Spleen (tissue), 7 donors: ENCODE measurements at regions not wholly inside any gene's neighbourhood (a gene's known extent, or its start where the extent isn't known, plus 50 kb on each side); places are given as distances from the start of the nearest gene placed in this dataset.

Experiments used
- CTCF ChIP-seq, 11 experiments: fragments of 200-600 bp in 7 of 11; fragments of 450-650 bp in 4 of 11; sonication (generic) in 4 of 11; IDR thresholded peaks in 8 of 11; conservative IDR thresholded peaks in 3 of 11; 1 replicate in 7 of 11; 2 replicates in 4 of 11; pipeline versions ENCODE4 v1.4.0 to v1.8.0; 2016 to 2021; ENCODE audit warnings: antibody characterized with exemption in 11 of 11, inconsistent platforms in 4 of 11, mild to moderate bottlenecking in 1 of 11
- POLR2A ChIP-seq, 3 donors: fragments of 450-650 bp; IDR thresholded peaks; one replicate each; pipeline ENCODE4 v1.5.1; 2017; ENCODE audit warnings: antibody characterized with exemption in 3 of 3, mild to moderate bottlenecking in 1 of 3
- POLR2AphosphoS5 ChIP-seq, 3 donors: sonication (generic); formaldehyde crosslinking; IDR thresholded peaks; one replicate each; pipeline ENCODE4 v1.5.1; 2017; ENCODE audit warnings: antibody characterized with exemption in 3 of 3
- donor health status: DM: no; HTN: no; CAD: no; lungs with moderate emphysema.
- donor health status: DM: no; HTN: no; CAD: no.
- donor health status: DM: no; HTN: no; CAD: no.

GRCh38 chr4:97414161-97414560, 729.1 kb downstream of the STPG2 start:
- TF ChIP-seq CTCF (IDR thresholded peaks at IDR 0.05 in 8 of 11, conservative IDR thresholded peaks at IDR 0.05 in 3 of 11) (no peak), POLR2A (IDR thresholded peaks at IDR 0.05) (no peak), POLR2AphosphoS5 (IDR thresholded peaks at IDR 0.05) (no peak)
